HEK293 (cell line): ENCODE measurements at regions not wholly inside any gene's neighbourhood (a gene's known extent, or its start where the extent isn't known, plus 50 kb on each side); places are given as distances from the start of the nearest gene placed in this dataset.

Source experiments
- CTCF ChIP-seq: fragments of 450-650 bp; formaldehyde crosslinking; IDR thresholded peaks from 2 replicates; pipeline ENCODE4 v1.5.1; 2016; ENCODE audit warnings: missing biosample characterization, missing genetic modification characterization
- EGR2 ChIP-seq: fragments of 450-650 bp; formaldehyde crosslinking; IDR thresholded peaks from 2 replicates; pipeline ENCODE4 v1.5.1; 2016; ENCODE audit warnings: low read depth, missing biosample characterization, missing genetic modification characterization
- PRDM1 ChIP-seq: fragments of 450-650 bp; formaldehyde crosslinking; IDR thresholded peaks from 2 replicates; pipeline ENCODE4; 2016; ENCODE audit warnings: missing biosample characterization, missing genetic modification characterization
- ZBTB8A ChIP-seq: fragments of 450-650 bp; formaldehyde crosslinking; IDR thresholded peaks from 2 replicates; pipeline ENCODE4 v1.5.1; 2016; ENCODE audit warnings: missing biosample characterization, missing genetic modification characterization
- ZNF645 ChIP-seq: fragments of 450-650 bp; formaldehyde crosslinking; IDR thresholded peaks from 2 replicates; pipeline ENCODE4; 2016; ENCODE audit warnings: missing biosample characterization, missing genetic modification characterization
- ZNF658 ChIP-seq: fragments of 450-650 bp; formaldehyde crosslinking; IDR thresholded peaks from 2 replicates; pipeline ENCODE4; 2016; ENCODE audit warnings: missing biosample characterization, missing genetic modification characterization
- TF ChIP-seq, protein P1 (sequence below): fragments of 450-650 bp; formaldehyde crosslinking; IDR thresholded peaks from 2 replicates; pipeline ENCODE4 v1.5.1; 2016; ENCODE audit warnings: missing biosample characterization, missing genetic modification characterization

DNA sequence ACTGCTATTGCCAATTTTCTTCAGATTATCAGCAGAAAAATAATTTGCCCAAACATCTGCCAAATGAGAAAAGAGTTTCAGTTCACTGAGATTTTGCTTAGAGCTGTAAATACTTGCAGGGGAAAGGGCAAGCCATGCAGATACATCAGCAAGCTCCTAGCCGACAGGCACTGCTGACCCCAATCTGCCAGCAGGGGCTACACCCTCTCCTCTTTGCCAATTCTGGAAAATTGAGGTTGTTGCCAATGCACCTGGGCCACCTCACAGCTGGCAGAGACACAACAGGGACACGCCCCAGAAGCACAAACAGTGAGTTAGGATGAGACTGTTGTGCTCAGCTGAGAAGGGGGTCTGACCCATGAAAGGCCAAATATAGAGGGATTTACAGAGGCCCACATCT is 129.5 kb upstream of the MYO3A start:
- no peak for TF ChIP-seq ZNF658 (tag by site-specific recombination)
- no peak for TF ChIP-seq EGR2 (tag by site-specific recombination)
- no peak for TF ChIP-seq ZBTB8A (tag by site-specific recombination)
- TF ChIP-seq ZNF645 (tag by site-specific recombination): no peak
- TF ChIP-seq, protein P1, sequence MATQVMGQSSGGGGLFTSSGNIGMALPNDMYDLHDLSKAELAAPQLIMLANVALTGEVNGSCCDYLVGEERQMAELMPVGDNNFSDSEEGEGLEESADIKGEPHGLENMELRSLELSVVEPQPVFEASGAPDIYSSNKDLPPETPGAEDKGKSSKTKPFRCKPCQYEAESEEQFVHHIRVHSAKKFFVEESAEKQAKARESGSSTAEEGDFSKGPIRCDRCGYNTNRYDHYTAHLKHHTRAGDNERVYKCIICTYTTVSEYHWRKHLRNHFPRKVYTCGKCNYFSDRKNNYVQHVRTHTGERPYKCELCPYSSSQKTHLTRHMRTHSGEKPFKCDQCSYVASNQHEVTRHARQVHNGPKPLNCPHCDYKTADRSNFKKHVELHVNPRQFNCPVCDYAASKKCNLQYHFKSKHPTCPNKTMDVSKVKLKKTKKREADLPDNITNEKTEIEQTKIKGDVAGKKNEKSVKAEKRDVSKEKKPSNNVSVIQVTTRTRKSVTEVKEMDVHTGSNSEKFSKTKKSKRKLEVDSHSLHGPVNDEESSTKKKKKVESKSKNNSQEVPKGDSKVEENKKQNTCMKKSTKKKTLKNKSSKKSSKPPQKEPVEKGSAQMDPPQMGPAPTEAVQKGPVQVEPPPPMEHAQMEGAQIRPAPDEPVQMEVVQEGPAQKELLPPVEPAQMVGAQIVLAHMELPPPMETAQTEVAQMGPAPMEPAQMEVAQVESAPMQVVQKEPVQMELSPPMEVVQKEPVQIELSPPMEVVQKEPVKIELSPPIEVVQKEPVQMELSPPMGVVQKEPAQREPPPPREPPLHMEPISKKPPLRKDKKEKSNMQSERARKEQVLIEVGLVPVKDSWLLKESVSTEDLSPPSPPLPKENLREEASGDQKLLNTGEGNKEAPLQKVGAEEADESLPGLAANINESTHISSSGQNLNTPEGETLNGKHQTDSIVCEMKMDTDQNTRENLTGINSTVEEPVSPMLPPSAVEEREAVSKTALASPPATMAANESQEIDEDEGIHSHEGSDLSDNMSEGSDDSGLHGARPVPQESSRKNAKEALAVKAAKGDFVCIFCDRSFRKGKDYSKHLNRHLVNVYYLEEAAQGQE (tag by site-specific recombination): no peak
- no peak for TF ChIP-seq PRDM1 (tag by site-specific recombination)
- no peak for TF ChIP-seq CTCF (tag by site-specific recombination)
